ENCODE measurements at regions not wholly inside any gene's neighbourhood (a gene's known extent, or its start where the extent isn't known, plus 50 kb on each side); places are given as distances from the start of the nearest gene placed in this dataset.

DNA sequence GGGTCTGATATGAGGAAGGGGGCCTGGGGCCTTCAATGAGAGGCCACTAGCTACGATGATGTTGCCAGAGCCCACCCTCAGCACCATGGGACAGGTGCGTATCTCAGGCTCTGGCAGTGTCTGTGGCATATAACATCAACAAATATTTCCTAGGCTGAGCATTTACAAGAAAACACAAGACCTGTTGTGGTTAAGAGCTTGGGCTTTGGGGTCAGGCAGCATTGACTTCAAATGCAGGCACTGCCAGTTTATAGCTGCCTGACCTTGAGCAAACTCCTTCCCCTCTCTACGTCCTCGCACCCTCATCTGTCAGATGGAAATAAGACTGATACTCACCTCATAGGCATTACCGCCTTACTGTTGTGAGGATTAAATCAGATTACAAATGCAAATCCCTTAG, 156.0 kb downstream of the KATNAL1 start:
- no peak for DNase-seq (ENCODE audit: low read depth in 4 of 4, low spot score in 2 of 4)

- DNase-seq (ENCODE audit: low read depth in 4 of 4, low spot score in 2 of 4) = no peak
Observed at GRCh38 chr13:30149248-30149647, 158.1 kb downstream of the KATNAL1 start.

DNA sequence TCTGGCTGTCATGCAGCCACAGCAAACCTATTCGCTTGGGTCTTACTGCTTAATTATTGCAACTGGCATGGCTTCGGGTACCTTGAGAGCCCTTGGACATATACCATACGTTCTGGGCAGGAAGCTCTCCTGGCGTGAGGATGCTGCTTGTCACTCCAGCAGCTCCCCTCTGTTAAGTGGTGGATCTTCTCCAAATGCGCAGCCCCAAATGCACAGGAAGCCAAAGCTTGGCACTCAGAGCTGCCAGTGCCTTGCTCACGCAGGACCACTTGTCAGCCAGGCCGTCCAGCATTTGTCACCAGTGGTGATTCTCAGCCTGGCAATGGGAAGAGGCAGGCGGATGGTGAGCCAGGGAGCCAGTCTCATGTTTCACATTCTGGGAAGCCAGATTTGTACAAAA, 158.6 kb downstream of the KATNAL1 start:
- DNase-seq (ENCODE audit: low read depth in 4 of 4, low spot score in 2 of 4) = no peak

GRCh38 chr13:30148171-30148754, 159.1 kb downstream of the KATNAL1 start:
- DNase-seq (ENCODE audit: low read depth in 4 of 4, low spot score in 2 of 4) = no peak

GRCh38 chr13:30147421-30147820, 159.9 kb downstream of the KATNAL1 start:
- no peak for DNase-seq (ENCODE audit: low read depth in 4 of 4, low spot score in 2 of 4)

GRCh38 chr13:30147015-30147414, 160.3 kb downstream of the KATNAL1 start:
- DNase-seq (ENCODE audit: low read depth in 4 of 4, low spot score in 2 of 4) = no peak

- no peak for DNase-seq (ENCODE audit: low read depth in 4 of 4, low spot score in 2 of 4)
Observed at GRCh38 chr13:30145709-30146367, 161.5 kb downstream of the KATNAL1 start.

DNA sequence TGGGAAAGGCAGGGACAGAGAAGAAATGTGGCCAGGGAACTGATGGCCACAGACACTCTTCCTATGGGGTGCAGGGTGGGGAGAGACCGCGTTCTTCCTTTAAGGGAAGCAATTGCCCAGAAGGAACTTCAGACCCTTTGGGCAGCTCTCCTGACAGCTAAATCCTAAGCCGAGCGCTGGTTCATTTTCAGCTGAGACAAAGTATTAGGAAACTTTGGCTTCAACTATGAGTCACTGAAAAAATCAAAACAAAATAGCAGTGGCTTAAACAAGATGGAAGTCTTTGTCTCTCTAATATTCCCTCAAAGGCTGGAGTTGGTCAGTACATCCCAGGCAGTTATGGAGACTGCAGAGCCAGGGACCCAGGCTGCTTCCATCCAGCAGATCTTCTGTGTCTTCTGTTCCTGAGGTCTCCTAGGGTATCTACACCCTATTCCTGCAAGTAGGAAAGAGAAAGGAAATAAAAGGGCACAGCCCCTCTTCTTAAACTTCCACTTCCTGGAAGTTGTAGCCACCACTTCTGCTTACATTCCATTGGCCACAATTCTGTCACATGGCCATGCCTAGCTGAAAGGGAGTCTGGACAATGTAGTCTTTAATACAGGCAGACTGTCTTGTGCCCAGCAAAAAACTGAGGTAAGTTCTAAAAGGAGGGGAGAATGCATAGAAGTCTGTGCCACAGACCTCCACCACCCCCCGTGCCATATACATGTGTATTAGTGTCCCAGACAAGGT, 163.5 kb downstream of the KATNAL1 start:
- DNase-seq (ENCODE audit: low read depth in 4 of 4, low spot score in 2 of 4) = no peak

GRCh38 chr13:30142486-30143211, 164.7 kb downstream of the KATNAL1 start:
- DNase-seq (ENCODE audit: low read depth in 4 of 4, low spot score in 2 of 4) = peak in 2 of 4 donors; percentile 26 to 41

DNA sequence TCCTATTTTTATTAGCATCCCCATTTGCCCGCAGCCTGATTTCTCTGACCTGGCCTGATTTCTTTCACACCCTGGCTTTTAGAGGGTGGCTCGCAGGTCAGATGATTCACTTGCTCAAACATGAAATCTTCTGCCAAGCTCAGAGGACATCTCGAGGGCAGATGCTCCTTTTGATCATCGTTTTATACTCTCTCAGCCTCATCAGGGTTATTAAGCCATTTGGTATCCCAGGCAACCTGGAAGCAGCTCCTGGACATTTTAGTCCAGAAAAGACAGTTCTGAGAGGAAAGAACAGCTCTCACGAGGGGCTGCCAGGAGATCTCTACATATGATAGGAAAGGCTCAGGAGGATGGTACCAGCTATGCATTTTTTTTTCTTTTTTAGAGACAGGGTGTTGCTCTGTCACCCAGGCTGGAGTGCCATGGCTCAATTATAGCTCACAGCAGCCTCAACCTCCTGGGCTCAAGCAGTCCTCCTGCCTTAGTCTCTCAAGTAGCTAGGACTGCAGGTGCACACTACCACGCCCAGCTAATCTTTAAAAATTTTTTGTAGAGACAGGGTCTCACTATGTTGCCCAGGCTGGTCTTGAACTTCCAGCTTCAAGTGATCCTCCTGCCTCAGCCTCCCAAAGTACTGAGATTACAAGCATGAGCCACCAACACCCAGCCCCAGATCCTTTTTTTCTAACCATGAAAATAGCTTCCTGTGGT, 165.4 kb downstream of the KATNAL1 start:
- no peak for DNase-seq (ENCODE audit: low read depth in 4 of 4, low spot score in 2 of 4)

GRCh38 chr13:30140973-30141372, 166.4 kb downstream of the KATNAL1 start:
- no peak for DNase-seq (ENCODE audit: low read depth in 4 of 4, low spot score in 2 of 4)

DNA sequence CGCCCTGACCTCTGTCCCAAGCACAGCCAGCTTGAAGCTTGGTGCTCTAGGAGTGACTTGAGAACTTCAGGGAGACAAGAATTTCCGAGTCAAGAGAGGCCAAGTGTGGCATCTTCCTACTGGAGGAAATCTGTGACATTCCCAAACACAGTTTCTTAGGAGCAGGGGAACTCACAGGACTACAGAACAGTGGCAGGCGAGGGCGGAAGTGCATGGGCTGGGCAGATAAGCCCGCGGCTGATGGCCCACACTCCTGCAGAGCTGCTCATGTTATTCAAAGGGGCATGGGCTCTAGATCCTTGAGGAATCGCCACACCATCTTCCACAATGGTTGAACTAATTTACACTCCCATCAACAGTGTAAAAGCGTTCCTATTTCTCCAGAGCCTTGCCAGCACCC, 168.8 kb downstream of the KATNAL1 start:
- DNase-seq (ENCODE audit: low read depth in 4 of 4, low spot score in 2 of 4) = no peak

- no peak for DNase-seq (ENCODE audit: low read depth in 4 of 4, low spot score in 2 of 4)
Observed at GRCh38 chr13:30135868-30136267, 171.5 kb downstream of the KATNAL1 start.

DNA sequence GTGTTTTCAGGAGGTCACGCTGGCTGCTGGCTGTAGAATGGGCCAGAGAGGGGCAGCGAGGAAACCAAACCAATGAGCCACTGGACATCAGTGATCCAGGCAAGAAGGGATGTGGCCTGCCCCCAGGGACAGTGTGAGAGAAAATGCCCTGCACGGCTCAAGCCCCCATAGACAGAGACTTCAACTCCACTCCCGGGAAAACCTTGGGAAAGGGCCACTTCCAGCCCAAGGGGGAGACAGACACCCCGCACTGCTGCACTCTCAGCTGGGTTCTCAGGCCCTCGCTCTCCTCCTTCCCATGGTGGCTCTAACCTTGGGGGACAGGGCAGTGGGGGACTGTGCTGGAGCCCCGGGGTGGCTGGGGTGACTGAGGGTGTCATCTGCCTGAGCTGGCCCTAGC, 172.0 kb downstream of the KATNAL1 start:
- DNase-seq (ENCODE audit: low read depth in 4 of 4, low spot score in 2 of 4) = no peak

DNA sequence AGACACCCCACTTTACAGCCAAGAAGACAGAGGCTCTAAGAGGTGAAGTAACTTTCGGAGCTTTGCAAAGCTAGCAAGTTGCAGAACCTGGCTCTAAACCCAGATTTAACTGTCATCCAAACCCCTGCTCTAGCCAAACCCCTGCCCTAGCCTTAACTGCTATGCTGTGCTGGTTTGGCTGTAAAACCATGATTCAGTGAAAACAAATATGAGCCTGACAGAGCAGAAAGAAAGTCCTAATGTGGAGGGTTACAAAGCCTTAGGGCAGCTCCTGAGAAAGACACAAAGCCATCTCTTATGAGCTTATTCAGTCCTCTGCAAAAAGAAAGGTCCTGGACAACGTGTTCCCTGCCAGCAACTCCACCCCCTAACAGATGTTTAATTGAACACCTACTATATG, 172.8 kb downstream of the KATNAL1 start:
- DNase-seq (ENCODE audit: low read depth in 4 of 4, low spot score in 2 of 4) = no peak

DNA sequence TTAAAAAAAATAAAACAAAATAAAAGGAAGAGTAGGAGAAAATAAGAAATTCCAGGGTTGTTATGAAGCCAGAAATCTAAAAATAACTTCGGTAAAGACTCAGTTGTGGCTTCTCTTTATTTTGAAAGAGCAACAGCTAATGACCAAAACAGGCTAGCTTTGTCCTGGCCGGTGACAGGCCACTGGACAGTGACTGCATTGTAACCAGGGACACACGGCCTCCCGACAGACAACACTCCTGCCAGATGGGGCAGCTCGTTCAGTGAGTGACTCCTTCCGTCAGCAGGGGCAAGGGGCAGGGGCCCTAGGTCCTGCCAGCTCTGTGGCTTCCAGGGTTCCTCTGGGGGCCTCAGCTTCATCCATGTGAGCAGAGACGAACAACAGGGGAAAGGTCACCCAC, 173.4 kb downstream of the KATNAL1 start:
- DNase-seq (ENCODE audit: low read depth in 4 of 4, low spot score in 2 of 4) = no peak

- DNase-seq (ENCODE audit: low read depth in 4 of 4, low spot score in 2 of 4) = no peak
Observed at GRCh38 chr13:30133554-30133912, 173.8 kb downstream of the KATNAL1 start.

- DNase-seq (ENCODE audit: low read depth in 4 of 4, low spot score in 2 of 4) = peak in 3 of 4 donors; percentile 72 to 88 (median 86)
Observed at GRCh38 chr13:30132623-30133553, 174.5 kb downstream of the KATNAL1 start.

GRCh38 chr13:30129411-30129810, 177.9 kb downstream of the KATNAL1 start:
- no peak for DNase-seq (ENCODE audit: low read depth in 4 of 4, low spot score in 2 of 4)

GRCh38 chr13:30128591-30128990, 178.8 kb downstream of the KATNAL1 start:
- no peak for DNase-seq (ENCODE audit: low read depth in 4 of 4, low spot score in 2 of 4)
